Panc1 (cell line): ENCODE measurements at regions not wholly inside any gene's neighbourhood (a gene's known extent, or its start where the extent isn't known, plus 50 kb on each side); places are given as distances from the start of the nearest gene placed in this dataset.

ENCODE experiments used
- POLR2AphosphoS5 ChIP-seq: IDR thresholded peaks from 2 replicates; pipeline ENCODE4 v1.6.1; 2012; ENCODE audit warnings: mild to moderate bottlenecking, low read depth, low read length, moderate library complexity
- SIN3A ChIP-seq: IDR thresholded peaks from 2 replicates; pipeline ENCODE4 v1.6.1; 2012; ENCODE audit warnings: low read depth, mild to moderate bottlenecking, low read length, moderate library complexity, borderline replicate concordance; ENCODE audit not compliant: insufficient read depth
- TF ChIP-seq, protein P1 (sequence below): fragments of 450-650 bp; IDR thresholded peaks from 2 replicates; pipeline ENCODE4 v1.5.1; 2017; ENCODE audit warnings: mild to moderate bottlenecking
- TF ChIP-seq, protein P2 (sequence below), 2 experiments: IDR thresholded peaks; 2 replicates each; pipeline ENCODE4 v1.6.1; 2011 to 2012; ENCODE audit warnings: low read depth in 2 of 2, control low read depth in 1 of 2, low read length in 1 of 2, mild to moderate bottlenecking in 1 of 2, moderate library complexity in 1 of 2; ENCODE audit not compliant: insufficient read depth in 1 of 2

DNA sequence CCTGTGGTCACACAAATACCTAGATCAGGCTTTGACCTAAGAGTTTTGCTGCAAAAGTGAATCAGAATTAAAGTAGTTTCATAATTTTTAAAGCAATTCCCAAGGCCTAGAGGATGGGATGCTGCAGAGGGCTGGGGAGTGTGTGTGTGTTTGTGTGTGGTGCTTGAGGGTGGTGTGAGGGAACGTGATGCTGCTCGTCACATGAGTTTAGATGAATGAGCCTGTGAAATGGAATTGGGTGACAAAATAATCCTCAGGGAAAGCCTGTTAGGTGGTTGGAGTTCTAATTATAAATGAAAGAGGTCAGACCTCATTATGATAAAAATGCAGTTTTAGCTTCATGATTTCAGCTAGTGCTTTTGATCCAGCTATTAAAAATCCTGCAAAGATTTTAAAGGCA, 87.5 kb upstream of the TMEM170B start:
- no peak for TF ChIP-seq POLR2AphosphoS5
- TF ChIP-seq, protein P1, sequence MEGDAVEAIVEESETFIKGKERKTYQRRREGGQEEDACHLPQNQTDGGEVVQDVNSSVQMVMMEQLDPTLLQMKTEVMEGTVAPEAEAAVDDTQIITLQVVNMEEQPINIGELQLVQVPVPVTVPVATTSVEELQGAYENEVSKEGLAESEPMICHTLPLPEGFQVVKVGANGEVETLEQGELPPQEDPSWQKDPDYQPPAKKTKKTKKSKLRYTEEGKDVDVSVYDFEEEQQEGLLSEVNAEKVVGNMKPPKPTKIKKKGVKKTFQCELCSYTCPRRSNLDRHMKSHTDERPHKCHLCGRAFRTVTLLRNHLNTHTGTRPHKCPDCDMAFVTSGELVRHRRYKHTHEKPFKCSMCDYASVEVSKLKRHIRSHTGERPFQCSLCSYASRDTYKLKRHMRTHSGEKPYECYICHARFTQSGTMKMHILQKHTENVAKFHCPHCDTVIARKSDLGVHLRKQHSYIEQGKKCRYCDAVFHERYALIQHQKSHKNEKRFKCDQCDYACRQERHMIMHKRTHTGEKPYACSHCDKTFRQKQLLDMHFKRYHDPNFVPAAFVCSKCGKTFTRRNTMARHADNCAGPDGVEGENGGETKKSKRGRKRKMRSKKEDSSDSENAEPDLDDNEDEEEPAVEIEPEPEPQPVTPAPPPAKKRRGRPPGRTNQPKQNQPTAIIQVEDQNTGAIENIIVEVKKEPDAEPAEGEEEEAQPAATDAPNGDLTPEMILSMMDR = no peak
- TF ChIP-seq, protein P2, sequence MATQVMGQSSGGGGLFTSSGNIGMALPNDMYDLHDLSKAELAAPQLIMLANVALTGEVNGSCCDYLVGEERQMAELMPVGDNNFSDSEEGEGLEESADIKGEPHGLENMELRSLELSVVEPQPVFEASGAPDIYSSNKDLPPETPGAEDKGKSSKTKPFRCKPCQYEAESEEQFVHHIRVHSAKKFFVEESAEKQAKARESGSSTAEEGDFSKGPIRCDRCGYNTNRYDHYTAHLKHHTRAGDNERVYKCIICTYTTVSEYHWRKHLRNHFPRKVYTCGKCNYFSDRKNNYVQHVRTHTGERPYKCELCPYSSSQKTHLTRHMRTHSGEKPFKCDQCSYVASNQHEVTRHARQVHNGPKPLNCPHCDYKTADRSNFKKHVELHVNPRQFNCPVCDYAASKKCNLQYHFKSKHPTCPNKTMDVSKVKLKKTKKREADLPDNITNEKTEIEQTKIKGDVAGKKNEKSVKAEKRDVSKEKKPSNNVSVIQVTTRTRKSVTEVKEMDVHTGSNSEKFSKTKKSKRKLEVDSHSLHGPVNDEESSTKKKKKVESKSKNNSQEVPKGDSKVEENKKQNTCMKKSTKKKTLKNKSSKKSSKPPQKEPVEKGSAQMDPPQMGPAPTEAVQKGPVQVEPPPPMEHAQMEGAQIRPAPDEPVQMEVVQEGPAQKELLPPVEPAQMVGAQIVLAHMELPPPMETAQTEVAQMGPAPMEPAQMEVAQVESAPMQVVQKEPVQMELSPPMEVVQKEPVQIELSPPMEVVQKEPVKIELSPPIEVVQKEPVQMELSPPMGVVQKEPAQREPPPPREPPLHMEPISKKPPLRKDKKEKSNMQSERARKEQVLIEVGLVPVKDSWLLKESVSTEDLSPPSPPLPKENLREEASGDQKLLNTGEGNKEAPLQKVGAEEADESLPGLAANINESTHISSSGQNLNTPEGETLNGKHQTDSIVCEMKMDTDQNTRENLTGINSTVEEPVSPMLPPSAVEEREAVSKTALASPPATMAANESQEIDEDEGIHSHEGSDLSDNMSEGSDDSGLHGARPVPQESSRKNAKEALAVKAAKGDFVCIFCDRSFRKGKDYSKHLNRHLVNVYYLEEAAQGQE (IDR thresholded peaks at IDR 0.05; ENCODE audit: insufficient read depth in 1 of 2, low read depth in 2 of 2, low read length in 1 of 2) = no peak
- TF ChIP-seq SIN3A = no peak
